ENCODE measurements at regions not wholly inside any gene's neighbourhood (a gene's known extent, or its start where the extent isn't known, plus 50 kb on each side); places are given as distances from the start of the nearest gene placed in this dataset.

- peak; percentile 35 for DNase-seq
Measured at GRCh38 chr2:215619022-215619958, 183.4 kb upstream of the FN1 start.

DNA sequence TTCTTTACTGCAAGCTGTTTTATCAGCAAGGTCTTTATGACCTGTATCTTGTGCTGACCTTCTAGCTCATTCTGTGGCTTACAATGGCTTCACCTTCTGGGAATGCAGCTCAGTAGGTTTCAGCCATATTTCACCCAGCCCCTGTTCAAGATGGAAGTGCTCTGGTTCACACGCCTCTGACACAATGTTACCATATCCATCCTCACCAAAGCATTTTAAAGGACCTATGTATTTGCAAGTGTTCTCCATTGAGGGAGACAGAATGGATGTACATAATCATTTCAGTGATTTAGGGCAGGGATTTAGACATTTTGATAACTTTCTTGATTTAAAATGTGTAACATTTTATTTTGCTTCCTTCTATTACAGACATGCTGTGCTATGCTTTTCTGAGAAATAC is 182.3 kb upstream of the FN1 start:
- no peak for DNase-seq

GRCh38 chr2:215617060-215617824 is 181.4 kb upstream of the FN1 start:
- DNase-seq = no peak

DNA sequence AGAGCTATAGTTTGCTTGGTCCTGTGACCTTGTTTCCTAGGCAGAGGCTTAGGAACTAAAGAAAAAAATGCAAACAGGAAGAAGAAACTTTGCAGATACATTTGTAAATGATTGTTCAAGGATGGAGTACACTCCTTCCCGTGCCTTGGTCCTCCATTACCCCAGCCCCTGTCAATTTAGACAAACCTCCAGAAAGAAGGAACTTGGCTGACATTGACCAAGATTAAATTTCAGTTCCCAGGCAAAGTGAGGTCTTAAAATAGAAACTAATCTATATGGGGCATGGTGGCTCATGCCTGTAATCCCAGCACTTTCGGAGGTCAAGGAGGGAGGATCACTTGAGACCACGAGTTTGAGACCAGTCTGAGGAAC is 179.9 kb upstream of the FN1 start:
- DNase-seq = no peak

DNA sequence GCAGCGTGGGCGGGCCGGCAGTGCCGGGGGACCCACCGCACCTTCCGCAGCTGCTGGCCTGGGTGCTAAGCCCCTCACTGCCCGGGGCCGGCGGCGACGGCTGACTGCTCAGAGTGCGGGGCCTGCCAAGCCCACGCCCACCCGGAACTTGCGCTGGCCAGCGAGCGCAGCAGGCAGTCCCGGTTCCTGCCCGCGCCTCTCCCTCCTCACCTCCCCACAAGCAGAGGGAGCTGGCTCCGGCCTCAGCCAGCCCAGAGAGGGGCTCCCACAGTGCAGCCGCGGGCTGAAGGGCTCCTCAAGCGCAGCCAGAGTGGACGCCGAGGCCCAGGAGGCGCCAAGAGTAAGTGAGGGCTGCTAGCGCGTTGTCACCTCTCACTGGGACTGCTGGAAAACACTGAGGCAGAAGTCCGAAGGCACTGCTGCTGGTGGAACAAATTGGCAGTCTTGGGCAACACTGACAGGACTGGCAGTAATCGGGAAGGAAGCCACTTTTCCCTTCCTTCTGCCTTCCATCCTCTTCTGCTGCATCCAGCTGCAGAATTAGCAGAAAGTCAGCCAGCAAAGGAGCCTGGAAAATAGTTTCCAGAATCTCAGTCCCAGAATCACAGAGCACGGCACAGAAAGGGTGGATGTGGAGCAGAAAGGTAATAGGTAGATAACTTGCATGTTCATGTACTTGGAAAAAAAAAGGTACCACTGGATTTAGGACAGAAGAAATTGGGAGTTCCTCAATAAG is 179.4 kb upstream of the FN1 start:
- no peak for DNase-seq

- DNase-seq = no peak
Measured at GRCh38 chr2:215614296-215614695, 178.4 kb upstream of the FN1 start.

DNA sequence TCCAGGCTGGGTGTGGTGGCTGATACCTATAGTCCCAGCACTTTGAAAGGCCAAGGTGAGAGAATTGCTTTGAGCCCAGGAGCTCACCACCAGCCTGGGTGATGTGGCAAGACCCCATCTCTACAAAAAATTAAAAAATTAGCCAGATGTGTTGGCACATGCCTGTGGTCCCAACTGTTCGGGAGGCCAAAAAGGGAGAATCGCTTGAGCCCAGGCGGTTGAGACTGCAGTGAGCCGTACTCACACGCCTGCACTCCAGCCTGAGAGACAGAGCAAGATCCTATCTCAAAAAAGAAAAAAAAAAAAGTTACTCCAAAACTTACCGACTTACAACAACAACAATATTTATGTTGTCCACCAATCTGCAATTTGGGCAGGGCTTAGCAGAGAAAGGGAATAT is 178.0 kb upstream of the FN1 start:
- DNase-seq = no peak

DNA sequence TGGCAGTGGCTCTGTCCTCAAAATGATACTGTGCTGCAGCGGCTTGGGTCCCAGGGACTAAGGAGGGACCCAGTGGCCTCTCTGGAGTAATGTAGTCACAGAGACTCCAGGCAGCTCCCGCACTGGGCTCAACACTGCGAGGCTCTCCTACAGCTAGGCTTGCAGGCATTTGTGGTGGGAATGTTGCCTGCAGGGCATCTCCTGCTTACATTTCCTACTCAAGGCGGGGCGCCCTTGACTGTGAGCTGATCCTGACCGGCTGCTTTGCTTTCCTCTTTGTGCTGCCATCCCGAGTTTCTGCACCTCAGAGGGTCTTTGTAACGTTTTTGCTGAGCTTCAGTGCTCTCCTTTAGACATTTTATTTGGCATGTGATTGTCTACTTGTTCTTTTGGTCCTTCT is 177.4 kb upstream of the FN1 start:
- DNase-seq = no peak

- DNase-seq = no peak
Measured at GRCh38 chr2:215612786-215613185, 176.9 kb upstream of the FN1 start.

- no peak for DNase-seq
Measured at GRCh38 chr2:215611609-215612386, 175.9 kb upstream of the FN1 start.

GRCh38 chr2:215609089-215610032 is 173.5 kb upstream of the FN1 start:
- DNase-seq = no peak

DNA sequence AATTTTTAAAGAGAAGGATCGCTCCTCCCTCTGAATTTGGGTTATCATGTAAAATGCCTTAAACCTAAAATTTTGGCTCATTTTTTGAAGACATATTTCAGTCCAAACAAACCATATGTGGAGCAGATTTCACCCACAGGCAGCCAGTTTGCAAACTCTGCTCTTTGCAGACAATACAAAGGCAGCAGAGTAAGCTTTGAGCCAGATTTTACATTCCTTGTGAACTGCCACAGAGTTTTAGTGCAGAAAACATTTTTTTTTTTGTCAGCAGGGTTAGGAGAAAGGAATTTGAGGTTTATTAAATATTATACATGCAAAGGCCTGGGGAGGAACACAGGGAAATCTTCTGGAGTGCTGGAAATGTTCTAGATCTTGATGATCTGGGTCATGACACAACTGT is 171.9 kb upstream of the FN1 start:
- no peak for DNase-seq

GRCh38 chr2:215606219-215606618 is 170.4 kb upstream of the FN1 start:
- no peak for DNase-seq

DNA sequence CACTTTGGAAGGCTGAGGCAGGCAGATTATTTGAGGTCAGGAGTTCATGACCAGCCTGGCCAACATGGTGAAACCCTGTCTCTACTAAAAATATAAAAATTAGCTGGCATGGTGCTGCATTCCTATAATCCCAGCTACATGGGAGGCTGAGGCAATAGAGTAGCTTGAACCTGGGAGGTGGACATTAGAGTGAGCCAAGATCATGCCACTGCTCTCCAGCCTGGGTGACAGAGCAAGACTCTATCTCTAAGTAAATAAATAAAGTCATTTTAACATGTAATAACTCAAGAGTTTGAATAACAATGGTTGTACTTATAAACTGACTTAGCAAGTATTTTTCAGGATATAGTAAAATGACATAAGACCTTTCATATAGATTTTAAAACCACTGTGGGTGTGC is 169.3 kb upstream of the FN1 start:
- DNase-seq = no peak

- no peak for DNase-seq
Measured at GRCh38 chr2:215604606-215605005, 168.7 kb upstream of the FN1 start.

DNA sequence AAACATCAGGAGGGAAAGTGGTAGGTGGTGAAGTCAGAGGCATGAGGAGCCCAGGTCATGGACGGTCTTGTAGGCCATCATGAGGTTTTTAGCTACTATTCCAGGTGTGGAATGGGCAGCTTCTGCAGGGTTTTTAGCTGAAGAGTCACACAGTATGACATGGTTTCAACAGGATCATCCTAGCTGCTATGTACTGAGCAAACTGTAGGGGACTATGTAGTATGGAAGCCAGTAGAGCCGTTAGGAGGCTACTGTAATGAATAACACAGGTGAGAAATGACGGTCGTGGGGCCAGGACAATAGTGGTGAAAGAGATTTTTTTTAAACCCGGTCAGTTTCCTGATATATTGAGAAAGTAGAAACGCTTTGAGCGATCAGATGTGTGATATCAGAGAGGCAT is 167.6 kb upstream of the FN1 start:
- DNase-seq = no peak

- no peak for DNase-seq
Measured at GRCh38 chr2:215602997-215603396, 167.1 kb upstream of the FN1 start.

GRCh38 chr2:215601990-215602721 is 166.3 kb upstream of the FN1 start:
- no peak for DNase-seq

GRCh38 chr2:215601526-215601925 is 165.7 kb upstream of the FN1 start:
- DNase-seq = no peak

GRCh38 chr2:215598376-215598975 is 162.6 kb upstream of the FN1 start:
- no peak for DNase-seq

Data from tongue (tissue), 1 donor.